ENCODE measurements at regions not wholly inside any gene's neighbourhood (a gene's known extent, or its start where the extent isn't known, plus 50 kb on each side); places are given as distances from the start of the nearest gene placed in this dataset.

GRCh38 chr9:23581931-23582330 is 244.1 kb downstream of the ELAVL2 start:
- H3K4me1 ChIP-seq (ENCODE audit: control insufficient read depth, low read length): no peaks in the 10 kb centered on the region
- H3K9me3 ChIP-seq (ENCODE audit: control insufficient read depth, insufficient read depth, low read length): no peaks in the 10 kb centered on the region
- H3K4me2 ChIP-seq (ENCODE audit: low read length): no peak overlapping the region
- H3F3A ChIP-seq (ENCODE audit: control insufficient read depth, insufficient read depth): no peaks in the 10 kb centered on the region
- no peaks in the 10 kb centered on the region for H3K27me3 ChIP-seq (ENCODE audit: control insufficient read depth, low read length)
- no peak overlapping the region for H3K4me3 ChIP-seq (ENCODE audit: low read length)
- H3K36me3 ChIP-seq (ENCODE audit: control insufficient read depth, low read length): no peaks in the 10 kb centered on the region
- H3K27ac ChIP-seq (ENCODE audit: low read depth, low read length): no peak overlapping the region
- no peaks in the 10 kb centered on the region for H3K79me2 ChIP-seq (ENCODE audit: control insufficient read depth, low read length)
- no peaks in the 10 kb centered on the region for H4K20me1 ChIP-seq (ENCODE audit: control insufficient read depth, insufficient read depth, low read depth, low read length)
- TF ChIP-seq EZH2phosphoT487 (IDR thresholded peaks at IDR 0.05; ENCODE audit: borderline replicate concordance, low read length): no peak
- no peak for TF ChIP-seq CTCF (IDR thresholded peaks at IDR 0.05; ENCODE audit: low read depth, low read length, poor library complexity, severe bottlenecking)
- no peaks in the 10 kb centered on the region for H3K9me2 ChIP-seq (replicated peaks; ENCODE audit: control insufficient read depth, low read length)

- Histone ChIP-seq H3F3A (ENCODE audit: control insufficient read depth, insufficient read depth) (no peaks in the 10 kb centered on the region), H3K4me1 (ENCODE audit: control insufficient read depth, low read length) (no peaks in the 10 kb centered on the region), H3K9me2 (replicated peaks; ENCODE audit: control insufficient read depth, low read length) (no peaks in the 10 kb centered on the region), H3K9me3 (ENCODE audit: control insufficient read depth, insufficient read depth, low read length) (no peaks in the 10 kb centered on the region), H4K20me1 (ENCODE audit: control insufficient read depth, insufficient read depth, low read depth, low read length) (no peaks in the 10 kb centered on the region), H3K4me3 (ENCODE audit: low read length) (no peak overlapping the region), H3K27me3 (ENCODE audit: control insufficient read depth, low read length) (no peaks in the 10 kb centered on the region), H3K4me2 (ENCODE audit: low read length) (no peak overlapping the region), H3K79me2 (ENCODE audit: control insufficient read depth, low read length) (no peaks in the 10 kb centered on the region), H3K36me3 (ENCODE audit: control insufficient read depth, low read length) (no peaks in the 10 kb centered on the region), H3K27ac (ENCODE audit: low read depth, low read length) (no peak overlapping the region)
- TF ChIP-seq EZH2phosphoT487 (IDR thresholded peaks at IDR 0.05; ENCODE audit: borderline replicate concordance, low read length) (no peak), CTCF (IDR thresholded peaks at IDR 0.05; ENCODE audit: low read depth, low read length, poor library complexity, severe bottlenecking) (no peak)
Measured at GRCh38 chr9:23582836-23583235, 243.2 kb downstream of the ELAVL2 start.

GRCh38 chr9:23586906-23587305 is 239.1 kb downstream of the ELAVL2 start:
- TF ChIP-seq CTCF (IDR thresholded peaks at IDR 0.05; ENCODE audit: low read depth, low read length, poor library complexity, severe bottlenecking): no peak
- no peak for TF ChIP-seq EZH2phosphoT487 (IDR thresholded peaks at IDR 0.05; ENCODE audit: borderline replicate concordance, low read length)
- no peak overlapping the region for H3K27ac ChIP-seq (ENCODE audit: low read depth, low read length)
- H4K20me1 ChIP-seq (ENCODE audit: control insufficient read depth, insufficient read depth, low read depth, low read length): no peaks in the 10 kb centered on the region
- no peaks in the 10 kb centered on the region for H3K79me2 ChIP-seq (ENCODE audit: control insufficient read depth, low read length)
- no peaks in the 10 kb centered on the region for H3F3A ChIP-seq (ENCODE audit: control insufficient read depth, insufficient read depth)
- H3K4me3 ChIP-seq (ENCODE audit: low read length): no peak overlapping the region
- H3K36me3 ChIP-seq (ENCODE audit: control insufficient read depth, low read length): no peaks in the 10 kb centered on the region
- H3K9me3 ChIP-seq (ENCODE audit: control insufficient read depth, insufficient read depth, low read length): no peaks in the 10 kb centered on the region
- H3K9me2 ChIP-seq (replicated peaks; ENCODE audit: control insufficient read depth, low read length): no peaks in the 10 kb centered on the region
- no peaks in the 10 kb centered on the region for H3K4me1 ChIP-seq (ENCODE audit: control insufficient read depth, low read length)
- H3K27me3 ChIP-seq (ENCODE audit: control insufficient read depth, low read length): no peaks in the 10 kb centered on the region
- no peak overlapping the region for H3K4me2 ChIP-seq (ENCODE audit: low read length)

- H3K27me3 ChIP-seq (ENCODE audit: control insufficient read depth, low read length): no peaks in the 10 kb centered on the region
- H3K9me2 ChIP-seq (replicated peaks; ENCODE audit: control insufficient read depth, low read length): no peaks in the 10 kb centered on the region
- no peaks in the 10 kb centered on the region for H3K36me3 ChIP-seq (ENCODE audit: control insufficient read depth, low read length)
- H3K4me3 ChIP-seq (ENCODE audit: low read length): no peak overlapping the region
- no peaks in the 10 kb centered on the region for H3F3A ChIP-seq (ENCODE audit: control insufficient read depth, insufficient read depth)
- no peaks in the 10 kb centered on the region for H3K9me3 ChIP-seq (ENCODE audit: control insufficient read depth, insufficient read depth, low read length)
- H4K20me1 ChIP-seq (ENCODE audit: control insufficient read depth, insufficient read depth, low read depth, low read length): no peaks in the 10 kb centered on the region
- no peaks in the 10 kb centered on the region for H3K79me2 ChIP-seq (ENCODE audit: control insufficient read depth, low read length)
- H3K4me1 ChIP-seq (ENCODE audit: control insufficient read depth, low read length): no peaks in the 10 kb centered on the region
- H3K4me2 ChIP-seq (ENCODE audit: low read length): no peak overlapping the region
- H3K27ac ChIP-seq (ENCODE audit: low read depth, low read length): no peak overlapping the region
- no peak for TF ChIP-seq EZH2phosphoT487 (IDR thresholded peaks at IDR 0.05; ENCODE audit: borderline replicate concordance, low read length)
- no peak for TF ChIP-seq CTCF (IDR thresholded peaks at IDR 0.05; ENCODE audit: low read depth, low read length, poor library complexity, severe bottlenecking)
Measured at GRCh38 chr9:23587433-23587832, 238.6 kb downstream of the ELAVL2 start.

All from DOHH2 (cell line).